ENCODE measurements at regions not wholly inside any gene's neighbourhood (a gene's known extent, or its start where the extent isn't known, plus 50 kb on each side); places are given as distances from the start of the nearest gene placed in this dataset.

GRCh38 chr11:87399341-87399740 is 361.6 kb downstream of the TMEM135 start:
- no peak for TF ChIP-seq CTCF (IDR thresholded peaks at IDR 0.05; ENCODE audit: low read depth, low read length)
- TF ChIP-seq EZH2phosphoT487 (IDR thresholded peaks at IDR 0.05; ENCODE audit: low read depth), result no peak
